ENCODE measurements at regions not wholly inside any gene's neighbourhood (a gene's known extent, or its start where the extent isn't known, plus 50 kb on each side); places are given as distances from the start of the nearest gene placed in this dataset.

DNA sequence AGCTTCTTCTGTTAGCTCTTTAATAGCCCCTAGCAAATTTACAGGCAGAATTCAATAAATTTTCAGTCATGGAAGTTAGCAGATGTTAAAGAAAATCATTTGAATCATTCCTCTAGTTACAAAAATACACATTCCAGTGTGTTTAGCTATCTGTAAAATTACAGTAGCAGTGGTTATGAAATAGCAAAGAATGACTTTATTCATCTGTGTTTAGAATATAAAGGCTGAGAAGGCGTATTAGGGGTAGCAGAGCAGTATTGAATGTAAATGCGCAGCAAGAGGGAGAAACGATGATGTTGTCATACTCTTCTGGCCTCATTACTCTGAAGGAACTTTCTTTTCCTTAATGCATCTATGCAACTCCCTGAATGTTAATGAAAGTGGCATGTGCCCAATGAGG, 106.2 kb upstream of the CYYR1 start:
- DNase-seq (ENCODE audit: extremely low read depth in 1 of 11, low read depth in 9 of 11, low spot score in 4 of 11), result no peak

- no peak for DNase-seq (ENCODE audit: extremely low read depth in 1 of 11, low read depth in 9 of 11, low spot score in 4 of 11)
These were observed 101.2 kb upstream of the CYYR1 start for GRCh38 chr21:26674323-26674722.

GRCh38 chr21:26669215-26669764, 96.2 kb upstream of the CYYR1 start:
- DNase-seq (ENCODE audit: extremely low read depth in 1 of 11, low read depth in 9 of 11, low spot score in 4 of 11), result no peak

GRCh38 chr21:26659757-26660156, 86.7 kb upstream of the CYYR1 start:
- no peak for DNase-seq (ENCODE audit: extremely low read depth in 1 of 11, low read depth in 9 of 11, low spot score in 4 of 11)

GRCh38 chr21:26659182-26659581, 86.1 kb upstream of the CYYR1 start:
- DNase-seq (ENCODE audit: extremely low read depth in 1 of 11, low read depth in 9 of 11, low spot score in 4 of 11), result no peak

DNA sequence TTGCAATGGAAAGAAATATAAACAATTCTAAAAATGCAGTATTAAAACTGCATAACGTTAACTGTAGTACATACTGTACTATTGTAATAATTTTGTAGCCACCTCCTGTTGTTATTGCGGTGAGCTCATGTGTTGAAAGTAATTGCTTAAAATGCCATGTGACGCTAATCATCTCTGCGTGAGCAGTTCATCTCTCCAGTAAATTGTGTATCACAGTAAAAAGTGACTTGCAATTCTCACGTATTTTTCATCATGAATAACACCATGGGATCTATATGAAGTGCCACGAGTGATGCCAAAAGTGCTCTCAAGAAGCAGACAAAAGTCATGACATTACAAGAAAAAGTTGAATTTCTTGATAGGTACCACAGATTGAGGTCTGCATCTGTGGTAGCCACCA, 82.4 kb upstream of the CYYR1 start:
- DNase-seq (ENCODE audit: extremely low read depth in 1 of 11, low read depth in 9 of 11, low spot score in 4 of 11), result no peak

DNA sequence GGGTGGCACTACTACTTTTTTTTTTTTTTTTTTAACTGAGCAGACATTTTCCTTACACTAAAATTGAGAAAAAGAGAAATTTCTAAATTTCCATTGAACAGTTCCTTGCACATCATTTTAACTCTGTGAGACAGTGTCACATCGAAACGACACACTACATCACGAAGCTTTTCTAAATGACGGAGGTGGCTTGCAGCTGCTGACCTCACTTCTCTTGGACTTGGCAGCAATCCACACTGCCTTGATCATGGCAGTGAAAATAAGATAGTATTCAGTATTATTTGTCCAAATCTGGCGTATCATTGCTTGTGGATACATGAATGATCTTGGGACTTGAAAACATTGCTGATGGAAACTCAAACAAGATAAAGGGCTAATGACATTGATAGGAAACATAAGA, 80.3 kb upstream of the CYYR1 start:
- no peak for DNase-seq (ENCODE audit: extremely low read depth in 1 of 11, low read depth in 9 of 11, low spot score in 4 of 11)

DNA sequence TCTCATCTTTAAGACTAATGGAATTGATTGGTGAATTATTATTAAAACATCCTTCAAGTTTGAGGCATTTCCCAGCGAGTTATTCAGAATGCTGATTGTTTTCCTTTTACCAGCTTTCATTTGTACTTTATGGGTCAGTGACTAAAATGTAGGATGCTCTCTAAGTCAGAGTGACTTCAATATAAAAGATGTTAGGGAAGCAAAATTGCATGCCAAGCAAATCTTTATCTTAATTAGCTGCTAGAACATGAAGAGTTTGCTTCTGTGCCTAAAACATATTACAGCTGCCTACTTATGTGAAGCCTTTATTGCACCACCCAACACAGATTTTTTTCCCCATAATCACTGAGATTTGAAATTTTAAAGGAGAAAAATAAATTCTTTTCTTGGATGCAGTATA, 79.8 kb upstream of the CYYR1 start:
- DNase-seq (ENCODE audit: extremely low read depth in 1 of 11, low read depth in 9 of 11, low spot score in 4 of 11), result no peak

DNA sequence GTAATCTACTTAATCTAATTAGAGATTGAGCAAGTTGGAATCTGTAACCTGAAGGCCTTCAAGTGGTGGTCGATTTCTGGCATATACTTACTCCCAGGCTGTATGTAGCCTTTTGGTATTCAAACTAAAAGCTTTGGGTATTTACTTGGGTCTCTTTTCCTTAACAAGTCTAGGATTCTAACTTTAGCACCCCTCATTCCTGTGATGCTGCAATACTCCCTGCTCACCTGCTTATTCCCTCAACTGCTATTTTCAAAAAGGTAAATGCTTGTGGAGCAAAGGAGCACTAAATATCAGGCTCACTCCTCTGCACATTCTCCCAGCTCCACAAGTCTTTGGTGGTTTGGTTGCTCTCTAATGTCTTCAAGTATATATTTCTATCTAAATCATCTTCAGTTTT, 68.0 kb upstream of the CYYR1 start:
- DNase-seq (ENCODE audit: extremely low read depth in 1 of 11, low read depth in 9 of 11, low spot score in 4 of 11), result no peak

- DNase-seq (ENCODE audit: extremely low read depth in 1 of 11, low read depth in 9 of 11, low spot score in 4 of 11), result no peak
These were observed 64.2 kb upstream of the CYYR1 start for GRCh38 chr21:26637201-26637745.

DNA sequence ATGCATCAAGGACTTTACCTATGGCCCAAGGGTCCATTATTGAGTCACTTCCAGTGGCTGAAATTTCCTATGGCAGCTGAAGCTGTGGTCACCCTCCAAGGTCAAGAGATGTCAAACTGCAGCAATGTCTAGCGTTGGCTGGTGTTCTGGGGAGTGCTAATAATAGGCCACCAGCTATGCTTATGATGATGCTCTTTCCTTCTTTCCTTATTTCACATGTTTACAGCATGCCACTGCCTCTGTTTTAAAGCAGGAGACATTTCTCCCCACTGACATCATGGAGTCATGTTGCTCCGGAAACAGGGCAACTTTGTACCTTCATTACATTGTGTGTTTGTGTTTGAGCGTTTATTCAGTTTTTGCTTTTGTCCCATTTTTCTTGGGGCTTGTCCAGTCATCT, 62.6 kb upstream of the CYYR1 start:
- no peak for DNase-seq (ENCODE audit: extremely low read depth in 1 of 11, low read depth in 9 of 11, low spot score in 4 of 11)

- DNase-seq (ENCODE audit: extremely low read depth in 1 of 11, low read depth in 9 of 11, low spot score in 4 of 11), result no peak
These were observed 59.6 kb upstream of the CYYR1 start for GRCh38 chr21:26632691-26633090.

GRCh38 chr21:26626187-26626586, 53.1 kb upstream of the CYYR1 start:
- DNase-seq (ENCODE audit: extremely low read depth in 1 of 11, low read depth in 9 of 11, low spot score in 4 of 11), result no peak

- DNase-seq (ENCODE audit: extremely low read depth in 1 of 11, low read depth in 9 of 11, low spot score in 4 of 11), result no peak
These were observed 52.0 kb upstream of the CYYR1 start for GRCh38 chr21:26624983-26625519.
